IMR-90 (cell line): ENCODE measurements at regions not wholly inside any gene's neighbourhood (a gene's known extent, or its start where the extent isn't known, plus 50 kb on each side); places are given as distances from the start of the nearest gene placed in this dataset.

Source experiments
- ATAC-seq: fragments of 200-7000 bp; cut with Tn5 transposase; 2 replicates; pipeline ENCODE4 v1.9.1; 2020; ENCODE audit warnings: low read depth, mild to moderate bottlenecking, moderate library complexity
- BruUV-seq: library from RNA; stranded (reverse); fragments of 400-500 nt; replicated peaks from 2 replicates; lab custom pipeline; 2021; lab: Mats Ljungman, UMichigan
- CTCF ChIA-PET: fragments of 300-600 bp; formaldehyde crosslinking; extraction: SDS; loops from one replicate; lab custom pipeline; 2021; ENCODE audit warnings: antibody characterized with exemption; lab: Yijun Ruan, JAX
- POLR2A ChIA-PET: fragments of 300-600 bp; sonication (Branson Sonifier 250); formaldehyde crosslinking; loops from one replicate; lab custom pipeline; 2022; ENCODE audit warnings: antibody characterized with exemption; ENCODE audit not compliant: unreplicated experiment; lab: Charles Lee
- DNase-seq: peaks from one replicate; pipeline ENCODE4 v3.0.0; 2013
- H2AFZ ChIP-seq: replicated peaks from 2 replicates; pipeline ENCODE3; 2013; ENCODE audit warnings: low read length, mild to moderate bottlenecking; ENCODE audit not compliant: poor library complexity
- H2AK5ac ChIP-seq: 2 replicates; pipeline ENCODE4 v1.6.1; 2013; ENCODE audit warnings: low read depth, low read length, inconsistent platforms
- H2AK9ac ChIP-seq: replicated peaks from 2 replicates; pipeline ENCODE3; 2013; ENCODE audit warnings: mild to moderate bottlenecking, low read depth, low read length, moderate library complexity; ENCODE audit not compliant: poor library complexity
- H2BK120ac ChIP-seq: 2 replicates; pipeline ENCODE4 v1.6.1; 2013; ENCODE audit warnings: low read depth, low read length, inconsistent platforms
- H2BK15ac ChIP-seq: 3 replicates; pipeline ENCODE4 v1.6.1; 2013; ENCODE audit warnings: low read depth, low read length, inconsistent platforms
- H2BK20ac ChIP-seq: 2 replicates; pipeline ENCODE4 v1.6.1; 2013; ENCODE audit warnings: low read depth, mild to moderate bottlenecking, inconsistent platforms, low read length, moderate library complexity
- H2BK5ac ChIP-seq: 2 replicates; pipeline ENCODE4 v1.6.1; 2013; ENCODE audit warnings: mild to moderate bottlenecking, low read depth, low read length, inconsistent platforms; ENCODE audit not compliant: poor library complexity, severe bottlenecking
- H3K14ac ChIP-seq: replicated peaks from 2 replicates; pipeline ENCODE4 v1.6.1; 2013; ENCODE audit warnings: low read depth, low read length, inconsistent platforms
- H3K18ac ChIP-seq: 2 replicates; pipeline ENCODE4 v1.6.1; 2013; ENCODE audit warnings: low read depth, low read length, control low read depth
- H3K23ac ChIP-seq: 2 replicates; pipeline ENCODE4 v1.6.1; 2013; ENCODE audit warnings: low read depth, low read length, inconsistent platforms
- H3K27ac ChIP-seq: 2 replicates; pipeline ENCODE4 v1.5.1; 2013; ENCODE audit warnings: mild to moderate bottlenecking, control low read depth, low read length; ENCODE audit not compliant: insufficient read depth
- H3K27me3 ChIP-seq: 2 replicates; pipeline ENCODE4 v1.6.1; 2013; ENCODE audit warnings: low read length; ENCODE audit not compliant: control insufficient read depth, insufficient read depth
- H3K36me3 ChIP-seq: 2 replicates; pipeline ENCODE4 v1.6.1; 2013; ENCODE audit warnings: low read length, mixed read lengths; ENCODE audit not compliant: control insufficient read depth, insufficient read depth
- H3K4ac ChIP-seq: 2 replicates; pipeline ENCODE4 v1.6.1; 2013; ENCODE audit warnings: low read depth, low read length, inconsistent platforms
- H3K4me1 ChIP-seq: 2 replicates; pipeline ENCODE4 v1.6.1; 2013; ENCODE audit warnings: low read length, mixed read lengths; ENCODE audit not compliant: control insufficient read depth, insufficient read depth
- H3K4me2 ChIP-seq: 2 replicates; pipeline ENCODE4 v1.6.1; 2013; ENCODE audit warnings: low read depth, mild to moderate bottlenecking, control low read depth, low read length, moderate library complexity
- H3K4me3 ChIP-seq: 2 replicates; pipeline ENCODE4 v1.5.1; 2013; ENCODE audit warnings: low read depth, mild to moderate bottlenecking, control low read depth, low read length, moderate library complexity; ENCODE audit not compliant: insufficient read depth
- H3K56ac ChIP-seq: 2 replicates; pipeline ENCODE4 v1.6.1; 2013; ENCODE audit warnings: low read length, inconsistent platforms; ENCODE audit not compliant: insufficient read depth; ENCODE audit errors: extremely low read depth
- H3K79me1 ChIP-seq, 2 experiments: 2 replicates each; pipeline ENCODE4 v1.6.1; 2013; ENCODE audit warnings: low read length in 2 of 2, inconsistent platforms in 1 of 2, low read depth in 1 of 2
- H3K9ac ChIP-seq: 2 replicates; pipeline ENCODE4 v1.6.1; 2013; ENCODE audit warnings: low read depth, low read length, control low read depth
- H3K9me1 ChIP-seq: 2 replicates; pipeline ENCODE4 v1.6.1; 2013; ENCODE audit warnings: low read length, inconsistent platforms; ENCODE audit not compliant: insufficient read depth
- H3K9me3 ChIP-seq: 2 replicates; pipeline ENCODE4 v1.6.1; 2013; ENCODE audit warnings: low read length; ENCODE audit not compliant: control insufficient read depth, insufficient read depth
- H4K20me1 ChIP-seq: 2 replicates; pipeline ENCODE4 v1.6.1; 2013; ENCODE audit warnings: low read length, inconsistent platforms; ENCODE audit not compliant: insufficient read depth
- H4K5ac ChIP-seq: 2 replicates; pipeline ENCODE4 v1.6.1; 2013; ENCODE audit warnings: mild to moderate bottlenecking, low read depth, low read length, control low read depth
- H4K8ac ChIP-seq, 2 experiments: 2 replicates each; pipeline ENCODE4 v1.6.1; 2013; ENCODE audit warnings: low read depth in 2 of 2, low read length in 2 of 2, control low read depth in 1 of 2, inconsistent platforms in 1 of 2
- H4K91ac ChIP-seq: 2 replicates; pipeline ENCODE4 v1.6.1; 2013; ENCODE audit warnings: low read depth, low read length, inconsistent platforms; ENCODE audit not compliant: insufficient read depth
- BHLHE40 ChIP-seq: fragments of 150-350 bp; IDR thresholded peaks from 2 replicates; pipeline ENCODE4 v1.6.1; 2016; ENCODE audit warnings: mild to moderate bottlenecking, low read depth, low read length
- CEBPB ChIP-seq: IDR thresholded peaks from 2 replicates; pipeline ENCODE4 v1.6.1; 2012; ENCODE audit warnings: low read depth, low read length, improper control_type of control experiment
- CHD1 ChIP-seq: IDR thresholded peaks from 2 replicates; pipeline ENCODE4 v1.6.1; 2012; ENCODE audit warnings: low read depth, low read length, improper control_type of control experiment
- CTCF ChIP-seq: conservative IDR thresholded peaks from 2 replicates; pipeline ENCODE4 v1.5.1; 2012; ENCODE audit warnings: mild to moderate bottlenecking, low read depth, low read length, improper control_type of control experiment
- ELK1 ChIP-seq: fragments of 150-350 bp; IDR thresholded peaks from 2 replicates; pipeline ENCODE4 v1.6.1; 2016; ENCODE audit warnings: low read depth, mild to moderate bottlenecking, low read length, moderate library complexity, borderline replicate concordance
- MAFK ChIP-seq: IDR thresholded peaks from 2 replicates; pipeline ENCODE4 v1.6.1; 2012; ENCODE audit warnings: low read depth, low read length, improper control_type of control experiment
- MAZ ChIP-seq: IDR thresholded peaks from 2 replicates; pipeline ENCODE4 v1.6.1; 2012; ENCODE audit warnings: low read depth, mild to moderate bottlenecking, low read length, improper control_type of control experiment, moderate library complexity, borderline replicate concordance
- MXI1 ChIP-seq: IDR thresholded peaks from 2 replicates; pipeline ENCODE4 v1.6.1; 2012; ENCODE audit warnings: low read depth, mild to moderate bottlenecking, low read length, moderate library complexity, borderline replicate concordance
- NFE2L2 ChIP-seq: fragments of 150-350 bp; IDR thresholded peaks from 2 replicates; pipeline ENCODE4 v1.6.1; 2016; ENCODE audit warnings: low read depth, mild to moderate bottlenecking, low read length
- RAD21 ChIP-seq: IDR thresholded peaks from 2 replicates; pipeline ENCODE4 v1.6.1; 2012; ENCODE audit warnings: low read length, improper control_type of control experiment
- RCOR1 ChIP-seq: IDR thresholded peaks from 2 replicates; pipeline ENCODE4 v1.6.1; 2012; ENCODE audit warnings: mild to moderate bottlenecking, low read length, improper control_type of control experiment; ENCODE audit not compliant: insufficient replicate concordance
- SMC3 ChIP-seq: fragments of 150-350 bp; IDR thresholded peaks from 2 replicates; pipeline ENCODE4 v1.6.1; 2016; ENCODE audit warnings: low read depth, mild to moderate bottlenecking, antibody characterized with exemption, low read length, moderate library complexity
- USF2 ChIP-seq: fragments of 150-350 bp; IDR thresholded peaks from 2 replicates; pipeline ENCODE4 v1.6.1; 2017; ENCODE audit warnings: mild to moderate bottlenecking, antibody characterized with exemption, low read length, low read depth
- WGBS, 2 experiments: methylation state at CpG; one replicate each; pipeline versions ENCODE4 v1.1.5 to v1.1.7; 2013; ENCODE audit warnings: missing lambda C conversion rate in 2 of 2; ENCODE audit not compliant: insufficient read length in 1 of 2; ENCODE audit errors: extremely low coverage in 2 of 2; 5-methylcytosine and 5-hydroxymethylcytosine counted together
- dilution Hi-C: fragments of 300-500 bp; cut with HindIII; formaldehyde crosslinking; loops from one replicate; pipeline ENCODE4 v1.14.3; 2018; ENCODE audit warnings: low sequenced_read_pairs; ENCODE audit not compliant: unreplicated experiment
- in situ Hi-C: fragments of 300-500 bp; cut with MboI; formaldehyde crosslinking; loops from 3 replicates; pipeline ENCODE4 v1.14.3; 2019; ENCODE audit warnings: low sequenced_read_pairs, inconsistent platforms, mixed read lengths
- intact Hi-C: fragments of 100-400 bp; cut with micrococcal nuclease; formaldehyde crosslinking; loops from 2 replicates; pipeline ENCODE4 v1.10.0; 2022

- no peak overlapping the region for H2AK5ac ChIP-seq
- no CpG with 5 or more reads among the region's 4 CpGs for WGBS, 2 experiments
- H4K5ac ChIP-seq: no peak overlapping the region
- TF ChIP-seq CHD1 (no peak), RAD21 (no peak), CTCF (no peak), ELK1 (no peak), NFE2L2 (no peak), RCOR1 (no peak), CEBPB (no peak), MAZ (no peak), USF2 (no peak), MXI1 (no peak), BHLHE40 (no peak), SMC3 (no peak), MAFK (no peak)
- no peak overlapping the region for H3K4me2 ChIP-seq
- in situ Hi-C loops (no loop called here), intact Hi-C loops (loop anchor here (10.0 kb wide), 2 partner anchors 137 to 243 kb away; no protein-coding TSS in a partner anchor), dilution Hi-C loops (no loop called here)
- no peak overlapping the region for H3K27ac ChIP-seq
- POLR2A ChIA-PET: no interaction called here
- H3K79me1 ChIP-seq: peaks cover 11 to 22% of the 10 kb centered on the region in 2 experiments
- H3K36me3 ChIP-seq: no peaks in the 10 kb centered on the region
- H3K56ac ChIP-seq: no peak overlapping the region
- DNase-seq: no peak
- H3K27me3 ChIP-seq: no peaks in the 10 kb centered on the region
- CTCF ChIA-PET: no interaction called here
- BruUV-seq: no TSS peak
- no peak overlapping the region for H3K4me3 ChIP-seq
- no peak overlapping the region for H2BK15ac ChIP-seq
- no peak overlapping the region for H2AFZ ChIP-seq
- peaks cover 24% of the 10 kb centered on the region for H3K9me1 ChIP-seq
- no peaks in the 10 kb centered on the region for H3K9me3 ChIP-seq
- no peak overlapping the region for H4K91ac ChIP-seq
- H3K4me1 ChIP-seq: peaks cover 12% of the 10 kb centered on the region
- no peak overlapping the region for H4K8ac ChIP-seq
- no peak overlapping the region for H3K9ac ChIP-seq
- no peak overlapping the region for H2BK20ac ChIP-seq
- H3K23ac ChIP-seq: no peak overlapping the region
- H3K18ac ChIP-seq: no peak overlapping the region
- H2AK9ac ChIP-seq: no peak overlapping the region
- H2BK5ac ChIP-seq: no peak overlapping the region
- no peak overlapping the region for H2BK120ac ChIP-seq
- ATAC-seq: no peak
- no peak overlapping the region for H3K14ac ChIP-seq
- H4K20me1 ChIP-seq: no peaks in the 10 kb centered on the region
- no peak overlapping the region for H3K4ac ChIP-seq
Measured at GRCh38 chr12:114901316-114901715, 217.3 kb upstream of the TBX3 start.
